ENCODE measurements at regions not wholly inside any gene's neighbourhood (a gene's known extent, or its start where the extent isn't known, plus 50 kb on each side); places are given as distances from the start of the nearest gene placed in this dataset.

DNA sequence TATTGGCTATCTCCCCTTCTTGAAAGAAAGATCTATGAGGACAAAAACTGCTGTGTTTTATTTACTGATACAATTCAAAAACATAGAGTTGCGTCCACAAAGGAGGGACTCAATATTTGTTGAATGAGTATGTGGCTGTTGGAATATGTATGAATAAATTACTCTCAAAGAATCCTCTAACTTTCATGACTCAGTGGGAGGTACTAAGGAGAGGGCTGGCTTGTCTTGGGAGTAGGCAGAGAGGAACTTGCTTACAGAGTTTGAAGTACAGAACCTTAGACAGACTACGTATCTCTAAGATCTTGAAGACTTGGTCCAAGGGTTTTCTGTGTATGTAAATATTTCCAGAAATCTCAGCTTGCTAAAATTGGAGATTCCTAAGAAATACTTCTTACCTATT lies 504.0 kb upstream of the PTCHD4 start:
- Histone ChIP-seq H3K36me3 (ENCODE audit: control insufficient read depth in 4 of 4, insufficient read depth in 3 of 4, low read depth in 1 of 4, low read length in 3 of 4) (no peaks in the 10 kb centered on the region), H3K9me3 (ENCODE audit: control insufficient read depth in 4 of 4, low read length in 3 of 4) (no peaks in the 10 kb centered on the region), H3K4me3 (ENCODE audit: low read depth in 1 of 3, low read length in 3 of 3) (no peak overlapping the region), H3K4me1 (ENCODE audit: control insufficient read depth in 4 of 4, insufficient read depth in 4 of 4, low read length in 3 of 4) (no peaks in the 10 kb centered on the region), H3K9ac (ENCODE audit: low read depth in 1 of 2, low read length in 2 of 2) (no peak overlapping the region), H3K27ac (ENCODE audit: low read depth in 1 of 2, low read length in 2 of 2) (no peak overlapping the region), H3K27me3 (ENCODE audit: control insufficient read depth in 4 of 4, insufficient read depth in 4 of 4, low read length in 3 of 4) (no peaks in the 10 kb centered on the region)
- WGBS, result 73% methylated on average over 2 of the region's 2 CpGs
- TF ChIP-seq, protein P1, sequence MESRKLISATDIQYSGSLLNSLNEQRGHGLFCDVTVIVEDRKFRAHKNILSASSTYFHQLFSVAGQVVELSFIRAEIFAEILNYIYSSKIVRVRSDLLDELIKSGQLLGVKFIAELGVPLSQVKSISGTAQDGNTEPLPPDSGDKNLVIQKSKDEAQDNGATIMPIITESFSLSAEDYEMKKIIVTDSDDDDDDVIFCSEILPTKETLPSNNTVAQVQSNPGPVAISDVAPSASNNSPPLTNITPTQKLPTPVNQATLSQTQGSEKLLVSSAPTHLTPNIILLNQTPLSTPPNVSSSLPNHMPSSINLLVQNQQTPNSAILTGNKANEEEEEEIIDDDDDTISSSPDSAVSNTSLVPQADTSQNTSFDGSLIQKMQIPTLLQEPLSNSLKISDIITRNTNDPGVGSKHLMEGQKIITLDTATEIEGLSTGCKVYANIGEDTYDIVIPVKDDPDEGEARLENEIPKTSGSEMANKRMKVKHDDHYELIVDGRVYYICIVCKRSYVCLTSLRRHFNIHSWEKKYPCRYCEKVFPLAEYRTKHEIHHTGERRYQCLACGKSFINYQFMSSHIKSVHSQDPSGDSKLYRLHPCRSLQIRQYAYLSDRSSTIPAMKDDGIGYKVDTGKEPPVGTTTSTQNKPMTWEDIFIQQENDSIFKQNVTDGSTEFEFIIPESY (IDR thresholded peaks at IDR 0.05), result no peak
- TF ChIP-seq ATF3 (IDR thresholded peaks at IDR 0.05) (no peak), HNF4A (conservative IDR thresholded peaks at IDR 0.05) (no peak), JUND (IDR thresholded peaks at IDR 0.05) (no peak), EGR1 (IDR thresholded peaks at IDR 0.05; ENCODE audit: low read depth in 2 of 2) (no peak), RXRA (IDR thresholded peaks at IDR 0.05) (no peak)
- TF ChIP-seq, protein P2, sequence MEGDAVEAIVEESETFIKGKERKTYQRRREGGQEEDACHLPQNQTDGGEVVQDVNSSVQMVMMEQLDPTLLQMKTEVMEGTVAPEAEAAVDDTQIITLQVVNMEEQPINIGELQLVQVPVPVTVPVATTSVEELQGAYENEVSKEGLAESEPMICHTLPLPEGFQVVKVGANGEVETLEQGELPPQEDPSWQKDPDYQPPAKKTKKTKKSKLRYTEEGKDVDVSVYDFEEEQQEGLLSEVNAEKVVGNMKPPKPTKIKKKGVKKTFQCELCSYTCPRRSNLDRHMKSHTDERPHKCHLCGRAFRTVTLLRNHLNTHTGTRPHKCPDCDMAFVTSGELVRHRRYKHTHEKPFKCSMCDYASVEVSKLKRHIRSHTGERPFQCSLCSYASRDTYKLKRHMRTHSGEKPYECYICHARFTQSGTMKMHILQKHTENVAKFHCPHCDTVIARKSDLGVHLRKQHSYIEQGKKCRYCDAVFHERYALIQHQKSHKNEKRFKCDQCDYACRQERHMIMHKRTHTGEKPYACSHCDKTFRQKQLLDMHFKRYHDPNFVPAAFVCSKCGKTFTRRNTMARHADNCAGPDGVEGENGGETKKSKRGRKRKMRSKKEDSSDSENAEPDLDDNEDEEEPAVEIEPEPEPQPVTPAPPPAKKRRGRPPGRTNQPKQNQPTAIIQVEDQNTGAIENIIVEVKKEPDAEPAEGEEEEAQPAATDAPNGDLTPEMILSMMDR (IDR thresholded peaks at IDR 0.05; ENCODE audit: low read depth, low read length, missing input control), result no peak
- no peak for DNase-seq (ENCODE audit: low spot score)

GRCh38 chr6:48614326-48614725 lies 503.3 kb upstream of the PTCHD4 start:
- no peak for DNase-seq (ENCODE audit: low spot score)
- no peak overlapping the region for H3K4me3 ChIP-seq (ENCODE audit: low read depth in 1 of 3, low read length in 3 of 3)

More at GRCh38 chr6:48614326-48614725, 503.3 kb upstream of the PTCHD4 start:
- Histone ChIP-seq H3K27me3 (ENCODE audit: control insufficient read depth in 4 of 4, insufficient read depth in 4 of 4, low read length in 3 of 4) (no peaks in the 10 kb centered on the region), H3K36me3 (ENCODE audit: control insufficient read depth in 4 of 4, insufficient read depth in 3 of 4, low read depth in 1 of 4, low read length in 3 of 4) (no peaks in the 10 kb centered on the region), H3K9ac (ENCODE audit: low read depth in 1 of 2, low read length in 2 of 2) (no peak overlapping the region), H3K27ac (ENCODE audit: low read depth in 1 of 2, low read length in 2 of 2) (no peak overlapping the region), H3K4me1 (ENCODE audit: control insufficient read depth in 4 of 4, insufficient read depth in 4 of 4, low read length in 3 of 4) (no peaks in the 10 kb centered on the region), H3K9me3 (ENCODE audit: control insufficient read depth in 4 of 4, low read length in 3 of 4) (no peaks in the 10 kb centered on the region)
- 90% methylated on average over 5 of the region's 5 CpGs for WGBS
- TF ChIP-seq HNF4A (conservative IDR thresholded peaks at IDR 0.05) (no peak), NR2F2 (IDR thresholded peaks at IDR 0.05) (no peak), YY1 (IDR thresholded peaks at IDR 0.05) (no peak), RXRA (IDR thresholded peaks at IDR 0.05) (no peak), SP1 (IDR thresholded peaks at IDR 0.05) (no peak)
- TF ChIP-seq, protein P3, sequence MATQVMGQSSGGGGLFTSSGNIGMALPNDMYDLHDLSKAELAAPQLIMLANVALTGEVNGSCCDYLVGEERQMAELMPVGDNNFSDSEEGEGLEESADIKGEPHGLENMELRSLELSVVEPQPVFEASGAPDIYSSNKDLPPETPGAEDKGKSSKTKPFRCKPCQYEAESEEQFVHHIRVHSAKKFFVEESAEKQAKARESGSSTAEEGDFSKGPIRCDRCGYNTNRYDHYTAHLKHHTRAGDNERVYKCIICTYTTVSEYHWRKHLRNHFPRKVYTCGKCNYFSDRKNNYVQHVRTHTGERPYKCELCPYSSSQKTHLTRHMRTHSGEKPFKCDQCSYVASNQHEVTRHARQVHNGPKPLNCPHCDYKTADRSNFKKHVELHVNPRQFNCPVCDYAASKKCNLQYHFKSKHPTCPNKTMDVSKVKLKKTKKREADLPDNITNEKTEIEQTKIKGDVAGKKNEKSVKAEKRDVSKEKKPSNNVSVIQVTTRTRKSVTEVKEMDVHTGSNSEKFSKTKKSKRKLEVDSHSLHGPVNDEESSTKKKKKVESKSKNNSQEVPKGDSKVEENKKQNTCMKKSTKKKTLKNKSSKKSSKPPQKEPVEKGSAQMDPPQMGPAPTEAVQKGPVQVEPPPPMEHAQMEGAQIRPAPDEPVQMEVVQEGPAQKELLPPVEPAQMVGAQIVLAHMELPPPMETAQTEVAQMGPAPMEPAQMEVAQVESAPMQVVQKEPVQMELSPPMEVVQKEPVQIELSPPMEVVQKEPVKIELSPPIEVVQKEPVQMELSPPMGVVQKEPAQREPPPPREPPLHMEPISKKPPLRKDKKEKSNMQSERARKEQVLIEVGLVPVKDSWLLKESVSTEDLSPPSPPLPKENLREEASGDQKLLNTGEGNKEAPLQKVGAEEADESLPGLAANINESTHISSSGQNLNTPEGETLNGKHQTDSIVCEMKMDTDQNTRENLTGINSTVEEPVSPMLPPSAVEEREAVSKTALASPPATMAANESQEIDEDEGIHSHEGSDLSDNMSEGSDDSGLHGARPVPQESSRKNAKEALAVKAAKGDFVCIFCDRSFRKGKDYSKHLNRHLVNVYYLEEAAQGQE (IDR thresholded peaks at IDR 0.05), result no peak

Data from liver (tissue), 8 donors.